ENCODE measurements at regions not wholly inside any gene's neighbourhood (a gene's known extent, or its start where the extent isn't known, plus 50 kb on each side); places are given as distances from the start of the nearest gene placed in this dataset.

GRCh38 chr2:158743466-158743865, 51.7 kb upstream of the DAPL1 start:
- no peak overlapping the region for H4K5ac ChIP-seq (ENCODE audit: insufficient read length, low read depth, low read length)
- no peak overlapping the region for H3K4ac ChIP-seq (replicated peaks; ENCODE audit: insufficient read length, low read depth, low read length)
- H3K23ac ChIP-seq (ENCODE audit: insufficient read length) = no peak overlapping the region
- ChIA-PET CTCF (ENCODE audit: partially characterized antibody) (interaction anchor here (0.6 to 28.7 kb wide), 9 partner anchors 8 to 719 kb away, joined by 3 to 416 read pairs (median 12); no protein-coding TSS in a partner anchor), POLR2A (ENCODE audit: partially characterized antibody) (interaction anchor here (1.0 kb wide), 1 partner anchor 9 kb away, joined by 3 read pairs; no protein-coding TSS in a partner anchor)
- no peak for DNase-seq (ENCODE audit: low read depth in 1 of 2, low spot score in 2 of 2)
- no peaks in the 10 kb centered on the region for H3K9me3 ChIP-seq (ENCODE audit: insufficient read depth in 2 of 2, low read depth in 1 of 2, low read length in 1 of 2)
- TF ChIP-seq SP1 (IDR thresholded peaks at IDR 0.05; ENCODE audit: low read depth, low read length) (no peak), ATF3 (IDR thresholded peaks at IDR 0.05; ENCODE audit: insufficient read depth, low read depth, low read length) (no peak), TCF12 (IDR thresholded peaks at IDR 0.05; ENCODE audit: low read depth, low read length) (no peak), PHF8 (conservative IDR thresholded peaks at IDR 0.05; ENCODE audit: low read depth, low read length) (no peak), GTF2F1 (IDR thresholded peaks at IDR 0.05; ENCODE audit: borderline replicate concordance, low read depth, low read length) (no peak), RNF2 (IDR thresholded peaks at IDR 0.05; ENCODE audit: borderline replicate concordance, low read depth, low read length, missing control alignments, poor library complexity, severe bottlenecking) (no peak), MAFK (IDR thresholded peaks at IDR 0.05; ENCODE audit: low read depth, low read length) (no peak), EP300 (IDR thresholded peaks at IDR 0.05; ENCODE audit: borderline replicate concordance in 1 of 2, low read depth in 2 of 2, low read length in 2 of 2) (no peak), KDM5A (IDR thresholded peaks at IDR 0.05; ENCODE audit: low read length) (no peak)
- no peaks in the 10 kb centered on the region; a peak in 1 of 7 replicates for H3K27me3 ChIP-seq (replicated peaks in 1 of 4; ENCODE audit: control insufficient read depth in 3 of 4, extremely low read depth in 1 of 4, insufficient read depth in 3 of 4, low read length in 3 of 4)
- H2BK5ac ChIP-seq (ENCODE audit: low read depth, low read length) = no peak overlapping the region
- H2AFZ ChIP-seq (ENCODE audit: low read length) = no peak overlapping the region
- H2BK20ac ChIP-seq (ENCODE audit: low read length) = no peak overlapping the region
- no peaks in the 10 kb centered on the region; the same call in none of the 2 replicates for H3K23me2 ChIP-seq (ENCODE audit: low read depth, low read length)
- 87% methylated on average over 4 of the region's 4 CpGs; no CpG with 5 or more reads in 1 of the 2 experiments for WGBS, 2 experiments (ENCODE audit: extremely low coverage in 1 of 2, insufficient coverage in 1 of 2, insufficient read length in 1 of 2, insufficient replicate concordance in 2 of 2, low coverage in 1 of 2, low lambda C conversion rate in 2 of 2, missing lambda C conversion rate in 1 of 2)
- no peak overlapping the region for H2BK120ac ChIP-seq (replicated peaks; ENCODE audit: low read depth, low read length)
- no peaks in the 10 kb centered on the region for H4K20me1 ChIP-seq (replicated peaks in 1 of 2; ENCODE audit: control insufficient read depth in 1 of 2, insufficient read depth in 2 of 2, low read length in 2 of 2)
- FAIRE-seq = no peak
- H2BK15ac ChIP-seq (ENCODE audit: low read length) = no peak overlapping the region
- no peak overlapping the region for H3K56ac ChIP-seq (replicated peaks; ENCODE audit: insufficient read length, low read depth, low read length)
- no peak overlapping the region for H2AK5ac ChIP-seq (ENCODE audit: low read depth, low read length)
- H3K18ac ChIP-seq (ENCODE audit: extremely low read depth, low read length) = no peak overlapping the region
- H3K79me2 ChIP-seq (ENCODE audit: control insufficient read depth in 1 of 2, insufficient read depth in 2 of 2, low read length in 2 of 2) = no peaks in the 10 kb centered on the region
- no peak overlapping the region for H4K8ac ChIP-seq (ENCODE audit: extremely low read depth, insufficient read depth, low read length)
- H3K4me3 ChIP-seq (ENCODE audit: extremely low read depth in 1 of 4, insufficient read depth in 2 of 4, low read depth in 3 of 4, low read length in 4 of 4) = no peak overlapping the region
- H3K27ac ChIP-seq (ENCODE audit: low read depth, low read length) = no peak overlapping the region
- no peaks in the 10 kb centered on the region for H3K79me1 ChIP-seq (ENCODE audit: low read depth, low read length)
- no peak overlapping the region for H4K91ac ChIP-seq (replicated peaks; ENCODE audit: insufficient read length, low read length)
- H3K14ac ChIP-seq (ENCODE audit: insufficient read length) = no peak overlapping the region
- H2BK12ac ChIP-seq (ENCODE audit: low read depth, low read length) = no peak overlapping the region
- no peak overlapping the region for H3K9ac ChIP-seq (replicated peaks in 1 of 4; ENCODE audit: extremely low read depth in 1 of 4, low read depth in 3 of 4, low read length in 3 of 4)
- no peaks in the 10 kb centered on the region for H3K36me3 ChIP-seq (ENCODE audit: control insufficient read depth in 2 of 4, insufficient read depth in 4 of 4, low read length in 3 of 4)
- no peak overlapping the region for H3K4me2 ChIP-seq (ENCODE audit: insufficient read depth in 1 of 2, low read depth in 2 of 2, low read length in 2 of 2)
- H3K4me1 ChIP-seq (replicated peaks in 1 of 4; ENCODE audit: control insufficient read depth in 3 of 4, insufficient read depth in 4 of 4, low read length in 3 of 4) = peaks cover 5 to 11% (median 6%) of the 10 kb centered on the region in 4 experiments

Measured in H1 (cell line).